ENCODE measurements at regions not wholly inside any gene's neighbourhood (a gene's known extent, or its start where the extent isn't known, plus 50 kb on each side); places are given as distances from the start of the nearest gene placed in this dataset.

DNA sequence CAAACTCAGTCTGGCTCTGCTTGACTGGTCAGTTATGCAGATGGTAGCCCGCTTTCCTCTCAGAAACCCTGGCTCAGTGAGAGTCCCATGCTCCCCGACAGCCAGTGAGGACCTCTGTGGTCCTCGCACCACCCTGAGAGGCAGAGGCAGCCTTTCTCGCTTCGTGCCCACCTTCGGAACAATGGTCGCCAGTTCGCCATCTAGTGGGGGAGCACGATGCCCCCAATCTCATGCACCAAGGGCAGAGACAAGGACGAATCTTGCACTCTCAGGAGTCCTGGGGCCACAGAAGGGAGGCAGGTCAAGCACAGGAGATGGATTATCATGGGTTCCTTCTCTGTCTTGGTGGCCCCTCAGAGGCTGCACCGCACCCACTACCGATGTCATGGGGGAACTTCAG, 75.2 kb downstream of the RHCG start:
- no peak for DNase-seq (ENCODE audit: low read depth)

DNA sequence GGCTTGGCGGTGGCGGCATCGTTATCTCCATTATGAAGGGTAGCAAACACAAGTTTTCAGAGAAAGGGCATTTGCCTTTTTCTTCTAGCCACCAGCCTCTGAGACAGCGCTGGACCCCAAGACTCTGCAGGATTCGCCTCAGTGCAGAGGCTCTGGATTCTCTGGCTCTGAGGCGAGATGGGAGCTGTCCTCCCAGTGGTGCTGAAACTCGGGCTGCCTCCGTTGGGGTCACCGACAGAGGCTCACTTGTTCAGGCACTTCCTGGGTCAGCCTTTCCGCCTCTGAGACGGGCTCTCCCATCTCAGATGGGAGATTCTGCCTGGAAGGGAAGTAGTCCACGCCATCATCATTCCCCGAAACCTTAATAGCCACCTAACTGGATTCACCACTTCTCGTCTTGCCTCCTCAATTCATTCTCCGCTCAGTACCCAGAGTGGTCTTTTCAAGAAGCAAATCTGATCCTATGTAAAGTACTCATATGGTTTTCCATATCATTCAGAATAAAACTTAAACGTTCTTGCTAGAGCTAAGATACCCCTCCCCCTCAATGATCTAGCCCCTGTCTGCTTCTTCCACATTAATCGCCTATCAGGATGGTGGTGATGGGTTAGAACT, 76.9 kb downstream of the RHCG start:
- no peak for DNase-seq (ENCODE audit: low read depth)

DNA sequence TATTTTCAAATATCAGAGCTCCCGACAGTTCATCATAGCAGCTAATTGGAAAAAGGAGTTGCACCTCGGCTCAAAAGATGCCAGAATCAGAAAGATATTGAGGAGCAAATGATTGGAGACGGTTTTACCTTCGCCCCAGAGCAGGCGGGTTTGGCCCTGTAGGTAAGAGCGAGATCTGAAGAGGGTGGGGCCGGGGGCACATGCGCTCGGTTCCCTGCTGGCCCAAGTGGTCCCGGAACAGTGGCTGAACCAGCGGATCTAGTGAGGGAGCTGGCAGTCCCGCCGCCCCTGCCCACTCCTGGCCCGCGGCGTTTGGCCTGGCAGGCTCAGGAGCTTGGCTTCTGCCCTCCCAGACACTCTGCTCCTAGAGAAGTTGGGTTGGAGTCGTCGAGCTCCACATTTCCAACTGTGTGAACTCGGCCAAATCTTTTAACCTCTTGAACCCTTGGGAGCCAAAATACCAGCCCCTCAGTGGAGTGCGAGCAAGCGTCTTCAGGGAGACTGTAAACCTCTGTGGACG, 79.1 kb downstream of the RHCG start:
- no peak for DNase-seq (ENCODE audit: low read depth)

DNA sequence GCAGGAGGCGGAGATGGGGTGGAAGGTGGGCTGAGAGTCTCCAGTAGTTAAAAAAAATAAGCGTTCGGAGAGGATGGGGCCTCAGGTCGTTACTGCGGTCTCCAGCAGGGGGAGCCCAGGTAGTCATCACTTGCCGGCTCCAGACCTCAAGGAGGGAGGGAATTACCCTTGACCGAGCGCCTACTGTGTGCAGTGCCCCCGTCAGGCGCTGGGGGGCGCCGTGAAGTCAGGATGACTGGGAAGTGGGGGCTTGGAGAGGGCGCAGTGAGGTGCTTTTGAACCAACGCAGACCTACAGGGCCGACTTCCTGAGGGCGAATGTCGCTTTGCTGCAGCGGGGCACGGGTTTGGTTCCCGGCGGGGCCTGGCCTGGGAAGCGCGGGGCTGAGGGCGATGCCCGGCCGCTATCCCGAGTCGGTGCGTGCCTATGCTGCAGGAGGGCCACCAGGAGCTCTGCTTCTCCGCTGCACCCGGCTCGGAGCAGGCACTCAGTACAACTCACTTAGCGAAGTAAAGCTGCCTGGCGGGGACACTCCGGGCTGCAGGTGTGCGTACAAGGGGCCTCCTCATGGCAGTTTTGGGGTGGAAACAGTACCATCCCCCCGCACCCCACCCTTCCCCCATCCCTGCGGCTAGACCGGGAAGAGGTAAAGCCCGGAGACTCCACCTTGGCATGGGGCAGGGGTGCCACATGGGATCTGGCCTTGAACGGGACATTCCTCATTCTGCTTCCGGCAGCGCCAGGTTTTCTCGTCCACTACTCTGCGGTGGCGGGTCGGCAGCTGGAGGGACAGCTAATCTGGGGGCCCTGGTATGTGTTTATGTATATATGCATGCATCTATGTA, 79.8 kb downstream of the RHCG start:
- DNase-seq (ENCODE audit: low read depth) = peak; percentile 18

DNA sequence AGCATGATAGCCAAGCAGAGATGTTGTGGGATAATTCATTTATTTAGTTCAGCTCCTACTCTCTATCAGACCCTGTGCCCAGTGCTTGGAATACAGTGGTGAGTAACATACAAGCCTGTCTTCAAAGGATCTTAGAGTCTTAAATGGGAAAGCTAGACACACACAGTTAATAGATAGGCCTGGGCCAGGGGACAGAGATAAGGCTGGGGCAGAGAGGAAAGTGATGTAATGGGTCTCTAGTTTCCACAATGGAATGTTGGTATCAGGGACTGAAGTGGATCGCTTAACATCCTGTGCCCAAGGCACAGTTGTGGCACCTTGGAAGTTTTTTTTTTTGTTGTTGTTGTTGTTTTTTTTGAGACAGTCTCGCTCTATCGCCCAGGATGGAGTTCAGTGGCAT, 79.9 kb upstream of the POLG start:
- DNase-seq (ENCODE audit: low read depth) = no peak

DNA sequence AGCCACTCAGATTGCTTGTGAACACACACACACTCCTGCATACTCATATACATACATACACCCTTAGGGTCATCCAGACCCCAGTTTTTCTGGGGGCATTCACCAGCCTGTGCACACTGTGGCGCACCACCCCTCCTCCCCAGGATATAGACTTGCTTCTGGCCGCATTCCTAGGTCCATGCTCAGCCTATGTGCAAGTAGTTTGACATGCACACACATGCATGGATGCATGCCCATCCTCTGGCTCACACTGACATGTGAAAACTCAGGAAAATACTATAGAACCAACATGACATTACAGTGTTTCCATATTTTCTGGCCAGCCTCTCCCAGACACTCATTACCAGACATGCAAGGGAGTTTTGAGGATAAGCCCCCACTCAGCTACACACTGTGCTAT, 79.3 kb upstream of the POLG start:
- DNase-seq (ENCODE audit: low read depth) = no peak

DNA sequence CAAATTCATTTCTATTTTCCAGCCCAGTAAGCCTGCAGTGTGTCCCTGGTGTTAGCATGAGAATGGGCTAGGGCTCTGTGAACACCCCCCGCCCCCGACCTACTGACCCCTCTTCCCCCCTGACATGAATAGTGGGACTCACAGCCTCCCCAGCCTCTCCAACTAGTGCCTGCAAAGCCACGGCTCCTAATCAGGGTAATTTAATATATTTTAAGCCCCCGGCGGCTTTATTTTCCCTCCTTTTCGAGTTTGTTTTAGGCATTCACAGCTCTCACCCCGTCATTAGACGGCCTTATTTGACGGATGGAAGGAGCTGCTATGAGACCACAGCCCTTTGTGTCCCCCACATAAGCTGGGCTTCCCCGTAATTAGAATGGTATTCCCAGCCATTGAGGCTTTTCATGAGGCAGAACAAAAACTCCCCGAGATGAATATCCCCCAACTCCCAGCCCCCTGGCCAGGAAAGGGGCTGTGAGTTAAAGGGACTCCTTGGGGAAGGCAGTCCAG, 78.3 kb upstream of the POLG start:
- no peak for DNase-seq (ENCODE audit: low read depth)

DNA sequence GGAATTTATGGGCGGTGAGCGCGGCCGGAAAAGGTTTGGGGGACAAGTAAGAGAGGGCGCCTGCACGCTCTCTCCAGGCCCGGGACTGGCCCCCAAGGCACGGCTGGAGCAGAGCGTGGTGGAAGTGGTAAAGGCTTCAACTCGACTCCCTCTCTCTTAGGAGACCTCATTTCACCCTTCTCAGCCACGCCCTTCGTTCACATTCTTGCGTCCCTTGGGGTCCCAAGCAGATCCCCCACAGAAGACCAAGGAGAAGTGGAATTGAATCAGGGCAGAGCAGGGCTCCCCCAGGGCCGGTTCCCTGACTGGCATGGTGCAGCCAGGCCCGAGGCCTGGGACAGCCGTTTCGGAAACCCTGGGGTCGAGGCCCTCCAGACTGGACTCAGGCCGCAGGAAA, 75.4 kb upstream of the POLG start:
- DNase-seq (ENCODE audit: low read depth) = no peak

DNA sequence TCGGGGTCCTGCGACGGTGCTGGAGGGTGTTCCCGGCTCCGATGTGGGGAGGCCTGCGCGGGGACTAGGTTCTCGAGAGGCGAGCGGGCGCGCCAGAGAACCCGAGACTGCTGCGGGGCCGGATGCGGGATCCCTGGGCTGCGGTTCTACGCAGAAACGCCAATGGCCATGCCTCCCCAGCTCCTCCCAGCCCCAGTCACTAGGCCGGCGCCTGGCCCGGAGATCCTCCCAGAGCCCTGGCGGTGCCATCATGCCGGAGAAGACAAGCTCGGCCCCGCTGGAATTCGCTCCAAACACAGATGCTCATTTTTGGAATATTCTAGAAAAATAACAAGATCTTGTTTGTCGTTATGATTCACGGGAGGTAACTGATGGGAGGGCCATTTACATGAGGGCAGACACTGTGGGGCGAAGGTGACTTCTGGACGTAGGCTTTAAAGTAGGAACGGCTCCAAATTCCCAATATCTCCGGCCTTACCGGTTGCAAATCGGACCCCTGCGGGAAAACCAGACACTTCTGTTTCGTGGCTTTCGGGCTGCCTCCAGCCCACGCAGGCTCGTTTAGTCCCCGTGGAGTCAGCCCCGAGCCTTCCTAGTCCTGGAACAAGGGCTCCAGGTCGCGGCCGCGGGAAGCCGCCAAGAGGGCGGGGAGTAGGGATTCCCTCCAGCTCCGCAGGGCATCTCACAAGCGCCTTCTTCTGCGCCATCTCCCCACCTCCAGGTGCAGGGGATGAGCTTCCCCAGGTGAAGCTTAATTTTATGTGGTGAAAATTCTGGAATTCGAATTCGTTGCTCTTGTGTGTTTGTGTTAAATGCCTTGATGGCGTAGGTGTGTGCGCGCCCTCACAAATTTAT, 74.8 kb upstream of the POLG start:
- no peak for DNase-seq (ENCODE audit: low read depth)

DNA sequence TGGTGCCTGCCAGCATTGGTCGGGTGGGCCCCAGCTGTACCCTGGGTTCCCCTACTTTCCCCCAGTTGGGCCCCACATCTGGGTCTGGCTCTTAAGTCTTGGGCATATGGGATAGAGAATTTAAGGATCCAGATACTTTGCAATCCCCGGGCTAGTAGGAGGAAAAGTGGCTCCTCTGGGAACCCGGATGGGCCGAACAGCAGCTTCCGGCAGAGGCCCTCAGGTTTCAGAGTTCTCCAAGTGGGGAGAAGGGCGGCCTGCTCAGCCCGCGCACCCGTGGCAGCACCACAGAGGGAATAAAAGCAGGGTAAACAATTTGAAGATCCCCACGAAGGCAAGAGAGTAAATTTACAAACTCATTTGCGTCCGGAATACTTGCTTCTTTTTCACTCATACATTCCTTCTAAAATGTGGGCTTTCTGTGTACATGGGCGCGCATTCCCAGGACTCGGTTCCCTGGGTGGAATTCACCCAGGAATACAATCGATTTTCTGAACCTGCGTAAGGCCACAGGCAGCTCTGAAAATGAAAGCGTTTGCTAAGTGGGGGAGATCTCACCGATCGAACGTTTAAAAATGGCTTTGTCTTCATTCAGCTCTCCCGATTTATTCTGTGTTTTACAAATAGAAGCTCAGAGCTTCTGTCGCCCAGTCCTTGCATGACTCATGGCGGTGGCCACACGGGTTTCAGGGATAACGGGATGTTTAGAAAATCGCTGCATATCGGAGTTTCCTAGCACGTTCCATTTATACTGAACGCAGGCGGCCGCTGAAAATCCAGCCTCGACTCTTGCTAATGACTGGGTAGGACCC, 74.0 kb upstream of the POLG start:
- DNase-seq (ENCODE audit: low read depth) = no peak

DNA sequence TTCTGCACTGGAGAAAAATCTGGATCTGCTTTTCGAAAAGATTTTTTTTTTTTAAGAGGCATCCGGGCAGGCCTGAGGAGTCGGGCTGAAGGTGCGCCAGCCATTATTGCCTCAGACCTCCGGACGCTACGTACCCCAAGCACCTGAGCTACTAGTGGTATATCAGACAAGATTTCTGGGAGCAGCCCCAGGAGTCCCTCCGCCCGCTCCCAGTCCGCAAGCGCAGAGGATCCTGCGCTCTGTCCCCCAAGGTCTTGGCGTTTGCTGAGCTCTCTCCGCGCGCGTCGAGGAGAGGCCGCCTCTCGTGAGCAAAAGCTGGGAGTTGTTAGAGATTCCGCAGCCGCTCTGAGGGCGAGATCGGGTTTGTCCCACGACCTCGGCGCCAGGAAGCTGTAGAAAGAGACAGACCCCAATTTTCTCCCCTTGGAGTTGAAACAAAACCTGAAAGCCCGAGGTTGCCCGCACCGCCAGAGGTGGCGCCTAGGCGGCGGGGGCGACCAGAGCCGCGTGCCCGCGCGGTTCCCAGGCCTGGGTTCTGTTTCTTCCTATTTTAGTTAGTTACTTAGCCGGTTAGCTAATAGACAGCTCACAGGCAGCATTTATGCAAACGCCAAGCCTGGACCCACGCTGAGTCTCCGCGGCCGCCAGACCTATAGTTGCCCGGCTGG, 72.5 kb upstream of the POLG start:
- no peak for DNase-seq (ENCODE audit: low read depth)

DNA sequence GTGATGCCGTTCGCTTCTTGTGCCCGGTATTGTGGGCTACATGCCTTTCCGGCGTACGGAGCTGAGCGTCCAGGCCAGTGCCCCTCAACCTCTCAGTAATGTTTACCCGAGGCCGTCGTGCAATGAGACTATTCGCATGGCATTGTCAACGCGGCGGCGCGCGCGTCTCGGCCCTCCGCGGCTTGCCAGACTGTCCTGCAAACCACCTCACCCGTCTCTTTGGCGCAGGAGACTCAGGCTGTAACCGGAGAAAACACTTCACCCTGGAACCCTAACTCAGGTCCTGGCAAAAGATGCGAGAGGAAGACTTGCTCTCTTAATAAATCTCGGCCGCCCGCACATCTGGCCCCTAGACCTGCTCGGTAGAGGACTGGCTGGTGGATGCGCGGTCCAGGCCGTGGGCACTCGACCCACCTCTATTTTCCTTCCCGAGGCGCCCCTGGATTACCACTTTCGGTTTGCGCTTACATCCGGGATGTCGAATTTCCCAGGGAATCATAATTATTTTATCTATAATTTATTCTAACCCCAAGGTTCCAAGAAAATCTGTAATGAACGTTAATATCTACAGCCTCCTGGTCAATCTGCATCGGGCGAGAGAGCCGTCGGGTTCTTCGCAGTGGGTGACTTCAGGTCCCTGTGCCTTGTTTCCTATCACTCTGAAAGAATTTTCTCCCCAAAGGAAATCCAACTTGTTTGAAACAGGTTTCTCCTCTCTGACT, 71.8 kb upstream of the POLG start:
- DNase-seq (ENCODE audit: low read depth) = no peak

DNA sequence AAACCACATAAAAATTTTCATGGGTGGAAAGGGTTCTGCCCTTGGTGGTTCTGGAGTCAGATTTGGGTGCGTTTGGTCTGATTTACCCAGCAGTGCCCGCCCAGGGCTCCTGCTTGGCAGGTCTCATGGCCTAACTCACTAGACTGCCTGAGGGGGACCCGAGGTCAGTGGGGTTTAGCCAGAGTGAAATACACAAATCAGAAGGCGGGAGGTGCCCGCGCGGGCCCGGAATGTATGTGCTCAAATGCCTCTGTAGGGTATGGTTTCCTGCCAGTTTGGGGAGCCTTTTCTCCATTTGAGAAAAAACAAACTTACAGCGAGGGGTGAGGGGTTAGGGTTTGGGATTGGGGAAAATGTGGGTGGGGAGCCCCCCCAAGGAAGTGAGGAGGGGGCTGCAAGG, 70.9 kb upstream of the POLG start:
- no peak for DNase-seq (ENCODE audit: low read depth)

DNA sequence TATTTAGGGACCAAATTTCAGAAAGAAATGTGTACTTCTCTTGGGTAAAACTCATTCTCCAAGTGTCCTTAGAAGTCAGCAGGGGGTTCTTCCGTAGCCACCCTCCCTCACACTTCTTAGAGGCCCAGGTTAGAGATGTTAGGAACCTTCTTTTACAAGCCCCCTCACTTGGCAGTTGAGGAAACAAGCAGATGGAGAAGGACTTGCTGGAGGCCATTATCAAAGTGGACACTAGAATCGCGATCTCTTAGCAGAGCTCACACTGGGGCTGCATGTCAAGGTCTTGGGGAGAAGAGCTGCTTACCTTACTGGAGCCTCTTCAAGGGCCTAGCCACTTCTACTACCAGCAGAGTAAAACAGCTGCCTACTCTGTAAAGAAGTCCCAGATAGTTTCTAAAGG, 69.4 kb upstream of the POLG start:
- no peak for DNase-seq (ENCODE audit: low read depth)

DNA sequence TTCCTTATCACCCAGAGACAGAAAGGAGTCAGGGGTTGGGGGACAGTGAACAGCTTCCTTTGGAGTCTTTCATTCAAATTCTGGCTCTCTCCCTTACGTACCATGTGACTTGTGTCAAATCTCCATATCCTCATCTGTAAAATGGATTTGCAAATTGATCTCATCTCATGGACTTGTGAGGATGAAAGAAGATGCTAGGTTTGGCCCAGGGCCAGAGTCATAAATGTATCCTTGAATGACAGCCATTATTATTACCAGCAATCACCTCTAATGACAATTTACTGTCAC, 67.8 kb upstream of the POLG start:
- no peak for DNase-seq (ENCODE audit: low read depth)

DNA sequence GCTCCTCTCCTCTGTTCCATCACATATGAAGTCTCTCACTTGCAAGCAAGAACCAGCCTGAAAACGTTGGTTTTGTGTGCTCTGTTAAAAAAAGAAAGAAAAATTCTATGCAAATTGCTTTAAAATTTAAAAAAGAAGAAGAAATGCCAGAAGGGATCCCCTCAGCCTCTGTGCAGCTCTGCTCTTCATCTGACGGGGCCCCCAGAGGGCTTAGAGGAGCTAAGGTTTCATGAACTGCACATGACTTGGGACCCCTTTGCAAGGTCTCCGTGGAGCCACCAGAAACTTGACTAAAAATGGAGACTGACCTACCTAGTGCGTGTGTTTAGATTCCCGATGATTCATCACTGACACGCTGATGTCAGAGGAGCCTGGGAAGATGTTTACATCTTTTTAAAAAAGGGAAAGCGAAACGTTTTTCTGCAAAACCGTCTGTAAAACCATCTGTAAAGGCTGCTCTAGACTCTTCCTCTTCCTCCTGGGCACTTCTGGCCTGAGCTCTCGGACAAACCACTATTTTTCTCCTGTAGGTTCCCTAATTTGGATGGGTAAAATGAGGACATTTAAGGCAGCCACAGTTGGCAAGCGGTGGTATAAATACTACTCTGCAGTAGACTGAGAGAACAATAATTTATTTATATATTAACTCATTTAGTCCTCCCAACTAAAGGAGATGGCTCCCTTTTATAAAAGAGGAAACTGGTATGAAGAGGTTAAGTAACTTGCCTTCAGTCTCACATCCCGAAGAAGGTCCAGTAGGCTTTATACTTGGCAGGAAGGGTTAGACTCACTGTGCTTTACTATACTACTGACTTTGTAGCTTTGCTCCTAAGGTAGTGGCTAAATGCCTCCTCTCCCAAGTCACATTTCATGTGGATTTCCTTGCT, 67.2 kb upstream of the POLG start:
- DNase-seq (ENCODE audit: low read depth) = no peak

DNA sequence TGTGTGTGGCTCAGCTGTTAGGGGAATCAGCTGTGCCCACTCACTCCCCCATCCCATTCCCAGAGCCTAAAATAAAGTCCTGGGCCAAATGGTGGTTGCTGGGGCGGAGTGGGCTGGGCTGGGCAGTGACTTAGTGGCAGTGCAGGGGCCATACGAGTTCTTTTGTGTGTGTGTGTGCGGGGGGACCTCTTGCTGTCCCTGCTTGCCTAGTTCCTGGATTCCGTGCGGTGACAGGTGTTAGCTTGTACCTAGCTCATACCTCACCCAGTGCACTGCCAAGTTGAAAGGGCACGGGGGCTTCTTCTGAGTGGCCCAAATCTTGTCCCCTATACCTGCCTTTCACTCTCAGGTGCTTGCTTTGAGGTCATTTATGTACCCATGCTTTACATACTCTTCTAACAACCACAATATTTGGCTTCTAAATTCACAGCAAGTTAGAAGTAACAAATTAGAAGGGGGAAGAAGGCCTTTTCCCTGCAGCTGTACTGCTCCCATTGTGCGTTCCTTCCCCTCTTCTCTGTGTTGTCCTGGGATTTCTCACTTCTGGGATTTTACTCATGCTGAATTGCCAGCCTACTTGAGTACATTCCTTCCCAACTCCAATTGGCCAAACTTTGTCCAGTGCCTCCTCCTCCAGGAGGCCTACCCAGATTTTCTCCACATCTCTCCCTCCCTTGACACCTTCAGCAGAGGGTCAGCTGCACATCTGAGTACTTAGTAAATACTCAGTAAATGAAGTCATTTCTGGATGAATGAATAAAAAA, 66.3 kb upstream of the POLG start:
- no peak for DNase-seq (ENCODE audit: low read depth)

DNA sequence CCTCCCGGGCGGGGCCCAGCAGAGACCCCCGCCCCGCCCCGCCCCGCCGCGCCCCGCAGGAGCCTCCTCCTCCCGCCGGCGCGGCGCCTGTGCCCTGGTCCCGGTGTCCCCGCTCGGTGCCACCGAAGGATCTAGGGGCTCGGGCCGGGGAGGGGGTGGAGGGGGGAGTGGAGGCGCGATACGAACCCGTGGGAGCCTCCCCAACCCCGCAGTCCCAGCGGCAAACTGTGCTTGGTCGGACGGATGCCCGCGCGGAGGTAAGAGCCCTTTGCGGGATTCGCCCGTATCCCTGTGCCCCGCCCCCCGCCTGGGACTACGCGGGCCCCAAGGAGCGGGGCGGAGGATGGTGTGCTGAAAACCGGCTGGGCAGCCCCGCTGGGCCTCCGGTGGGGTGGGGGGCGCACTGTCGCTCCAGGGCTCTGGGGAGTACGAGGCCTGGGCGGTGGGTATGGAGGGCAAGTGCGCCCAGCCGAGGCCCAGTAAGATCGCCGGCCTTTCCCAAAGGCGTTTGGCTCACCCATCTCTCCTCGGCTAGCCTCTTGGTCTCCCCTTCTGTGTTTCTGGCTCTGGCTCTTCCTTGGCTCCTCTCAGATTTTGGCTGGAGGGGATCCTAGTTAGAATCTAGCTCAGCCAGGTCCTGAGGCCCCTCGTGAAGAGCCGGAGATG, 65.6 kb upstream of the POLG start:
- DNase-seq (ENCODE audit: low read depth) = no peak

Measured in activated T-helper 1 cell treated with Interleukin-2 at 50 U/mL for 16 hours (primary cell).